ENCODE measurements at regions not wholly inside any gene's neighbourhood (a gene's known extent, or its start where the extent isn't known, plus 50 kb on each side); places are given as distances from the start of the nearest gene placed in this dataset.

DNA sequence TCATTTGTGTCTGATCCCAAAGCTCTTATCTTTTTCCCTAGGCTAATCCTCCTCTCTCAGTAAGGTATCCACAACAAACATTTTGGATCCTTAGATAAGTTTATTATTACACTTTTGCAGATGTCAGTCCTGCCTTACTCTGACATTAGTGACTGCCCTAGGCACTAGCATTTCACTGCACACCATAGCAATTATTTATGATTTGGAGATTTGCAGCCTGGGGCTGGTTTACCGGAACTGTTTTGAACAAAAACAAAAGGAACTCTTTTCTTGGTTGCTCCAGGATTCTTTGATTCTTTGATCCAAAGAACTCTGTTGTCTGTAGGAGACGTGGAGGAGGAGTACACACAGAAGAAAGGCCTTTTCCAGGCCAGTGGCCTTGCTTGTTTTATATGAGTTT, 80.4 kb downstream of the EDNRB start:
- FAIRE-seq, result no peak
- no peak for DNase-seq
- no peak overlapping the region for H3K27ac ChIP-seq
- no peaks in the 10 kb centered on the region for H3K4me1 ChIP-seq
- ATAC-seq, result no peak
- no peaks in the 10 kb centered on the region for H3K36me3 ChIP-seq
- TF ChIP-seq, protein P1, sequence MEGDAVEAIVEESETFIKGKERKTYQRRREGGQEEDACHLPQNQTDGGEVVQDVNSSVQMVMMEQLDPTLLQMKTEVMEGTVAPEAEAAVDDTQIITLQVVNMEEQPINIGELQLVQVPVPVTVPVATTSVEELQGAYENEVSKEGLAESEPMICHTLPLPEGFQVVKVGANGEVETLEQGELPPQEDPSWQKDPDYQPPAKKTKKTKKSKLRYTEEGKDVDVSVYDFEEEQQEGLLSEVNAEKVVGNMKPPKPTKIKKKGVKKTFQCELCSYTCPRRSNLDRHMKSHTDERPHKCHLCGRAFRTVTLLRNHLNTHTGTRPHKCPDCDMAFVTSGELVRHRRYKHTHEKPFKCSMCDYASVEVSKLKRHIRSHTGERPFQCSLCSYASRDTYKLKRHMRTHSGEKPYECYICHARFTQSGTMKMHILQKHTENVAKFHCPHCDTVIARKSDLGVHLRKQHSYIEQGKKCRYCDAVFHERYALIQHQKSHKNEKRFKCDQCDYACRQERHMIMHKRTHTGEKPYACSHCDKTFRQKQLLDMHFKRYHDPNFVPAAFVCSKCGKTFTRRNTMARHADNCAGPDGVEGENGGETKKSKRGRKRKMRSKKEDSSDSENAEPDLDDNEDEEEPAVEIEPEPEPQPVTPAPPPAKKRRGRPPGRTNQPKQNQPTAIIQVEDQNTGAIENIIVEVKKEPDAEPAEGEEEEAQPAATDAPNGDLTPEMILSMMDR (IDR thresholded peaks at IDR 0.05), result no peak
- H3K9me3 ChIP-seq, result no peaks in the 10 kb centered on the region
- intact Hi-C loops (cut with DNase I), result no loop called here
- no peak overlapping the region for H3K4me3 ChIP-seq
- WGBS, 2 donors, result 68 to 74% methylated on average over 2 of the region's 2 CpGs
- no peaks in the 10 kb centered on the region for H3K27me3 ChIP-seq

- no peaks in the 10 kb centered on the region for H3K27me3 ChIP-seq
- 65 to 68% methylated on average over 3 of the region's 3 CpGs for WGBS, 2 donors
- no peak overlapping the region for H3K27ac ChIP-seq
- no peaks in the 10 kb centered on the region for H3K4me1 ChIP-seq
- TF ChIP-seq, protein P1 (IDR thresholded peaks at IDR 0.05), result no peak
- DNase-seq, result no peak
- no peak for FAIRE-seq
- ATAC-seq, result peak in 2 of 4 donors; percentile 66 to 68
- no peaks in the 10 kb centered on the region for H3K9me3 ChIP-seq
- intact Hi-C loops (cut with DNase I), result no loop called here
- H3K36me3 ChIP-seq, result no peaks in the 10 kb centered on the region
- H3K4me3 ChIP-seq, result no peak overlapping the region
Measured at GRCh38 chr13:77836423-77836822, 82.2 kb downstream of the EDNRB start.

DNA sequence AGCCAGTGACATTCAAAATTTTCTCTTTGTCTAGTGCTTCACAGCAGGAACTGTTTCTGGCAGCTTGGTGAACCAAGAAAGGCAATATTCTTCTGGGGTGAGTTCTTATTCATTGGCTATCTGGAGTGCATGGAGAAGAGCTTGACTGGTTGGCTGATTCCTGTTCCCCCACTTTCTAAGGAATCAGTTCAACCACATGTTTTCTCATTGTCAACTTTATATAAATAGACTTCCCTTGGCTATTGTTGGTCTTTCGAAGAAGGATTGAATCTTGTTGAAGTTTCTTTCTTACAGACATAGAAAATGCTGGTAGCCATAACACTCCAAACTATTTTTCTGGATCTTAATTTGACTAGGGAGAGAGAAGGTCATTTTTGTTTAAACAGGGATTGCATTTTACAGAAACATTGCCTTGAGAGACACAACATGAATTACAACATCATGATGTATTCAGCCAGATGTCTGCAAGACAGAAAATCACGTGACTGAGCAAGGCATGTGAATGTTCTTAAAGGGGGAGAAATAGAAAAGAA, 85.2 kb downstream of the EDNRB start:
- WGBS, 2 donors, result 36 to 39% methylated on average over 2 of the region's 2 CpGs
- FAIRE-seq (no peak), DNase-seq (no peak), ATAC-seq (peak in 3 of 4 donors; percentile 32 to 63 (median 47))
- intact Hi-C loops (cut with DNase I), result no loop called here
- no peaks in the 10 kb centered on the region for H3K36me3 ChIP-seq
- no peaks in the 10 kb centered on the region for H3K9me3 ChIP-seq
- H3K4me1 ChIP-seq, result no peaks in the 10 kb centered on the region
- peak overlapping the region in 1 of 4 donors; percentile 25 for H3K27ac ChIP-seq
- H3K27me3 ChIP-seq, result no peaks in the 10 kb centered on the region
- H3K4me3 ChIP-seq, result no peak overlapping the region
- TF ChIP-seq, protein P1 (IDR thresholded peaks at IDR 0.05), result no peak

GRCh38 chr13:77832339-77833100, 86.1 kb downstream of the EDNRB start:
- FAIRE-seq (no peak), DNase-seq (no peak), ATAC-seq (peak in 2 of 4 donors; percentile 78 to 83)
- WGBS, 2 donors, result 73 to 75% methylated on average over 2 of the region's 2 CpGs
- H3K9me3 ChIP-seq, result no peaks in the 10 kb centered on the region
- no peak overlapping the region for H3K4me3 ChIP-seq
- TF ChIP-seq, protein P1 (IDR thresholded peaks at IDR 0.05), result no peak
- intact Hi-C loops (cut with DNase I), result no loop called here
- no peaks in the 10 kb centered on the region for H3K4me1 ChIP-seq
- no peaks in the 10 kb centered on the region for H3K27me3 ChIP-seq
- no peaks in the 10 kb centered on the region for H3K36me3 ChIP-seq
- H3K27ac ChIP-seq, result peak overlapping the region in 1 of 4 donors; percentile 5

- Histone ChIP-seq H3K27me3 (no peaks in the 10 kb centered on the region), H3K27ac (no peak overlapping the region), H3K4me1 (no peaks in the 10 kb centered on the region), H3K4me3 (no peak overlapping the region), H3K9me3 (no peaks in the 10 kb centered on the region), H3K36me3 (no peaks in the 10 kb centered on the region)
- peak in 2 of 4 donors; percentile 39 to 42 for ATAC-seq
- FAIRE-seq, result no peak
- intact Hi-C loops (cut with DNase I), result no loop called here
- WGBS, 2 donors, result 54 to 62% methylated on average over 5 of the region's 5 CpGs
- no peak for DNase-seq
- TF ChIP-seq, protein P1 (IDR thresholded peaks at IDR 0.05), result no peak
Measured at GRCh38 chr13:77831866-77832265, 86.8 kb downstream of the EDNRB start.
